CD4-positive, alpha-beta T cell treated with Interleukin-4 for 1 hour (primary cell): ENCODE measurements at regions not wholly inside any gene's neighbourhood (a gene's known extent, or its start where the extent isn't known, plus 50 kb on each side); places are given as distances from the start of the nearest gene placed in this dataset.
A peak's percentile ranks its signal among the peaks of the same experiment; 100 is the strongest.

Experiments used
- DNase-seq, 2 donors: peaks; one replicate each; pipeline ENCODE4 v3.0.0-alpha.2; 2020 to 2022

- no peak for DNase-seq
Measured at GRCh38 chr14:43956741-43957140, 550.3 kb downstream of the FSCB start.

DNA sequence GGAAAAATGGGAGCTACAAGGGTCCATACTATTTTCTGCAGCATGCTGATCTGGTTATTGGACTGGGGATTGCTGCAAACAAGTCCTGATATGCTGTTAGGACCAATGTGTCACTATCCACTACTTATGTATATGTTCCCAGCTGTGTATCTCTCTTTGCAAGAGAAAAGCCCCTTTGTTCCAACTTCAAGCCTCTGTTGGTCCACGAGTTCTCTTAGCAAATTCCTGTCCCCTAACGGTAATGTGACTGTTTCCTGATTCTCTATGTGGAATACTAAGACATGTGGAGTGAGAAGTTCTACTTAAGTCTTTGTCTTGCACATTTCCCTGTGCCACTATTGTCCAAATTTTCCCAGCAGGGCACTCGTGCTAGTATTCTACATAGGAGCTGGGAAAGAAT lies 557.7 kb downstream of the FSCB start:
- no peak for DNase-seq

DNA sequence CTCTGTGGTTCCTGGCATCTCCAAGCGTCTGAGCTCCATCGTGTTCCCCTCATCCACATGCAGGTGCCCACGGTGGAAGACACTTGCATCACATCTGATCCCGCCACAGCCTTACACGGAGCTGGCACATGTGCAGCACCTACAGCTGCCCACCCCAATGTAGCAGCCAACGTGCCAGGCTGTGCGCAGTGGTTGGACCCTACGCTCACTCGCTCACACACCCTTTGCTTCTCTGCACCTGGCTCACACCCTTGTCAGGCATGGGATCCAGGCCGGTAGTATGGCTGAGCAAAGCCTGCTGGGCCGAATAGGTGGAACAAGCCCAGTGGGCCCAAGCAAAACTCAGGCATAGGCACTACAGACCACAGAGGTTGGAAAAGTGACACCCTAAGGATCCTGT lies 567.2 kb downstream of the FSCB start:
- DNase-seq: no peak

DNA sequence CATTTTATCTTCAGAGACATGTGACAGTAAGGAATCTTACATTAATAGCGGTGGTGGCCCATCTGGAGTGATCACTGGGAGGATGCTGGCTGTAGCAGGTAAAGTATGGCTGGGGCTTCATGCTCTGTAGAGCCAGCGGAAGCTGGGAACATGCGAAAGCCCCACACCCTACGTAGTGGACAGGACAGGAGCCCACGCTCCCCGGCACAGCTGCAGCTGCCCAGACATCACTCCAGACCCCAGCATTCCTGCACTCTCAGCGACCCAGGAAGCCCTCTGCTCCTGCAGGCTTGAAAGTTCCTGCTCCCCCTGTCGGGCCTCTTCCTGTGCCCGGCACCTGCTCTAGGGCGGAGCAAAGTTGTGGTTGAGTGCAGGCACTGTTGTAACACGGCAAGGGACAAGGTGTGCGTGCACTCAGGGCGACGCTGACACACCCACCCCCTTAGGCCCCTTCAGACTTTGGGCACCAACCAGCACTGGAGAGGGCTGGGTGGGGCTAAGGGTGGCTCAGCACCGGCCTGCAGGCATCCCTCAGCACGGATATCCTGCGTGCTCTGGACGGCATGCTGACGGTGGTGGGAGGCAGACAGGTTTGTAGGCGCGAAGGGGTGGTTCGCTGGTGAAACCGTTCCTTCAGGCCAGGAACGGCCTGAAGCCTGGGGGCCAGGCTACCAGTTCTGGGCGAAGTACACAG lies 568.3 kb downstream of the FSCB start:
- DNase-seq: no peak

DNA sequence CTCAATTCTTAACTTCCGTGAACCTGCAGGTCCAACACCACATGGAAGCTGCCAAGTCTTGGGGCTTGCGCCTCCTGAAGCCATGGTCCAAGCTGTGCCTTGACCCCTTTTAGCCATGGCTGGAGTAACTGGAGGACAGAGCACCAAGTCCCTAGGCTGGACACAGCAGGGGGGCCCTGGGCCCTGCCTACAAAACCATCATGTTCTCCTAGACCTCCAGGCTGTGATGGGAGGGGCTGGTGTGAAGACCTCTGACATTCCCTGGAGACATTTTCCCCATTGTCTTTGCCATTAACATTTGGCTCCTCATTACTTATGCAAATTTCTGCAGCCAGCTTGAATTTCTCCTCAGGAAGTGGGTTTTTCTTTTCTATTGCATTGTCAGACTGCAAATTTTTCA lies 570.1 kb downstream of the FSCB start:
- DNase-seq: no peak

DNA sequence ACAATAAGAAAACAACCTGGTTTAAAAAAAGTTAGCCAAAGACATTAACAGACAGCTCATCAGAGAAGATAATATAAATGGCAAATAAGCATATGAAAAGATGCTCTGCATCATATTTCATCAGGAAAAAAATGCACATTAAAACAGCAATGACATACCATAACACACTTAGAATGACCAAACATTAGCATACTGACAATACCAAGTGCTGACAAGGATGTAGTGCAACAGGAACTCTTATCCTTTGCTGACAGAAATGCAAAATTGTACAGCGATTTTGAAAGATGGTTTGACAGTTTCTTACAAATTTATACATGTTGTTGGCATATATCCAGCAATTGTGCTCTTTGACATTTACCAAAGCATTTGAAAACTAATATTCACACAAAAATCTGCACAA lies 573.0 kb downstream of the FSCB start:
- no peak for DNase-seq

GRCh38 chr14:43914041-43914693 lies 592.9 kb downstream of the FSCB start:
- no peak for DNase-seq

GRCh38 chr14:43903209-43903608 lies 603.9 kb downstream of the FSCB start:
- no peak for DNase-seq

GRCh38 chr14:43901911-43902673 lies 605.0 kb downstream of the FSCB start:
- DNase-seq: no peak

GRCh38 chr14:43900173-43900655 lies 606.9 kb downstream of the FSCB start:
- DNase-seq: no peak

- no peak for DNase-seq
Measured at GRCh38 chr14:43898687-43899086, 608.4 kb downstream of the FSCB start.

- DNase-seq: no peak
Measured at GRCh38 chr14:43896044-43896443, 611.0 kb downstream of the FSCB start.

GRCh38 chr14:43894534-43894933 lies 612.5 kb downstream of the FSCB start:
- DNase-seq: peak in 1 of 2 donors; percentile 0

DNA sequence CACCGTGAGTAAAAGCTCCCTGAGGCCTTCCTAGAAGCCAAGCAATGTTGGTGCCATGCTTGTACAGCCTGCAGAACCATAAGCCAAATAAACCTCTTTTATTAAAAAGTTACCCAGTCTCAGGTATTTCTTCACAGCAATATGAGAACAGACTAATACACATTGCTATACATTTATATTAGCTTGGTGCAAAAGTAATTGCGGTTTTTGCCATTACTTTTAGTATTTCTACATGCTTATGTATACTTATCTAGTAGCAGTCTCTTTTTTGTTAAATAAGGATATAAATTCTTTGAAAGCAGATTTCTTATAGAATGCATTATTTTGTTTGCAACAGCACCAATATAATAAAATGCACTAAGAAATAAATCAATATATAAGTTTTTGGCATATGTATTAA lies 619.6 kb downstream of the FSCB start:
- no peak for DNase-seq

DNA sequence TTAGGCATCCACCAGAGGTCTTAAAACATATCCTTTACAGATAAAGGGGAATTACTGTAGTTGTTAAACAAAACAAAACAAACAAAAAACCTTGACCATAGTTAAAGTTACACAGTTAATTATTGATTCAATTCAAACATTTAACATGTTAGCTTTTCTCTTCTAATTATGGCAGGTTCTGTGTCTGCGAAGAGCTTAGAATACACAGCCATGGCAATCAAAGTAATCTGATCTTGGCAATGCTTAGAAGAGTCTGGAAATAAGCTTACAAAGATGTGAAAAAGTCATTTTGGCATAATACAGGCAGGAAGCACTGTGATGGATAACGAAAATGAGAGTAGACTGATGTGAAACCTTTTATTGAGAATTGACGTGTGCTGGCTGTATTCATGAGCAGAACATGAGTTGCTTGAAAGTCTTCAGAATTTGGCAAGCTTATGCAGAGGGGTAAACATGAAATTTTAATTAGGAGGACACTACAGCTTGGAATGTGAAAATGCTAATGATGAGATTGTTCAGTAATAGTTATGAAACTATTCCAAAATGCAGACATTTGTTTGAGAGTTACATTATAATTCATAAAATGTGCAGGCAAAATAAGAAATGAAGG lies 629.6 kb downstream of the FSCB start:
- no peak for DNase-seq

GRCh38 chr14:43872752-43873655 lies 634.1 kb downstream of the FSCB start:
- DNase-seq: no peak

GRCh38 chr14:43872222-43872621 lies 634.9 kb downstream of the FSCB start:
- no peak for DNase-seq

DNA sequence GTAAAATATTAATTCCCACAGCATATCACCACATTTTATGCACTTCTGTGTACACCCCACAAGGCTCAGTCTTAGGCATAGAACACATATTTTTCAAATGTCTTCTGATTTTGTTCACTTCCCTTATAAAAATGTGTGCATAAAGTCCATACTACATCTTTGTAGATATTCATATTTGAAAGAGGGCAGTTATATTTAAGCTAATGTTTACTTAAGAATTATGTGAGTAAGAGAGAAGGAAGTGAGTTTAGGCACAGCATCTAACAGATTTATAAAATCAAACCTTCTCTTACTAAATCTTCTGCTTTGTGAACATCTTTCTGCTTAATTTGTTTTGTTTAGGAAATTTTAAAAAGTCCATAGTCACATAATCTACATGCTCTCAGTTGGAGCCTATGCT lies 648.1 kb downstream of the FSCB start:
- no peak for DNase-seq

- DNase-seq: no peak
Measured at GRCh38 chr14:43855556-43855955, 651.5 kb downstream of the FSCB start.

DNA sequence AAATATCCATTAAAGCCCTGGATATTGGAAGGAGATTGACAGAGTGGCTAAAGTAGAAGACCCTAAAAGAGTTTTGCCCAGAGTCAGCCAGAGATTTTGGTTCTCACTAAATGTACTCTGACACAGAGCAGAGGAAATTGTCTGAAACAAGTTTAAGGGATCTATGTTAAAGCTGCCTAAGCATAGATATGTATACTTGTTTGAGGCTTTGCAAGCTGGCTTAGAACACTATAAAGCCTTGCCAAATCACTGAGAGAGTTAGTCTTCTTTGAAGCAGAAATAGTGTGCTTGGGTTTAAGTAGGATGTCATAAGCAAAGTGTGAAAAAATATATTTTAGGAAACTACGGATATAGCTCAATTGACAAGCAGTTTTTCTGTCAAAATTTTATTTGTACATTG lies 653.5 kb downstream of the FSCB start:
- no peak for DNase-seq

DNA sequence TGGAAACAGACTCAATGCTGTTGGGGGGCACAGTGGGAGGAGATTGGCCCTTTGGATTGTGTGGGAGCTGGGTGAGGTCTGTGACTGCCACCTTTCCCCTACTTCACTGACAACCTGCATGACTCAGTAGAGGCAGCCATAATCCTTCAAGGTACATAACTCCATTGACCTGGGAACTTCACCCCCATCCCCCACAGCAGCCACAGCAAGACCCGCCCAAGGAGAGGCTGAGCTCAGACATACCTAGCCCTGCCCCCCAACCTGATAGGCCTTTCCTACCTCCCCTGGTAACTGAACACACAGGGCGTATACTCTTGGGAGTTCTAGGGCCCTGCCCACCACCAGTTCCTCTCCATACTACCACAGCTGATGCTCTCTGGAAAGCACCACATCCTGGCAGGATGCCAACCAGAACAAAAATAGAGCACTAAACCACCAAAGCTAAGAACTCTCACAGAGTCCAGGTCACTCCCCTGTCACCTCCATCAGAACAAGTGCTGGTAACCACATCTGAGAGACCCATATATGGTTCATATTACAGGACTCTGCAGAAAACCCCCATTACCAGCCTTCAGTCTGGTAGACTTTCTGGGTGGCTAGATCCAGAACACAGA lies 703.9 kb downstream of the FSCB start:
- no peak for DNase-seq
